ENCODE measurements at regions not wholly inside any gene's neighbourhood (a gene's known extent, or its start where the extent isn't known, plus 50 kb on each side); places are given as distances from the start of the nearest gene placed in this dataset.

GRCh38 chr2:114213808-114214207 lies 228.6 kb upstream of the DPP10 start:
- Histone ChIP-seq H2AFZ (ENCODE audit: low read depth, low read length) (no peak overlapping the region), H4K20me1 (ENCODE audit: insufficient read depth, low read length) (no peaks in the 10 kb centered on the region), H3K4me3 (ENCODE audit: insufficient read depth, low read depth, low read length) (no peak overlapping the region), H3K4me2 (ENCODE audit: low read length) (no peak overlapping the region), H3K79me2 (ENCODE audit: insufficient read depth, low read length) (no peaks in the 10 kb centered on the region), H3K27ac (ENCODE audit: low read depth, low read length) (no peak overlapping the region), H3K27me3 (ENCODE audit: insufficient read depth, low read length) (no peaks in the 10 kb centered on the region), H3K36me3 (ENCODE audit: insufficient read depth, low read length) (no peaks in the 10 kb centered on the region), H3K9me3 (ENCODE audit: insufficient read depth, low read depth, low read length) (peaks cover 3% of the 10 kb centered on the region), H3K4me1 (ENCODE audit: insufficient read depth, low read length) (no peaks in the 10 kb centered on the region), H3K9ac (ENCODE audit: low read length) (no peak overlapping the region)
- Mint-ChIP-seq H3K9me3 (ENCODE audit: unreplicated experiment) (peaks cover 1% of the 10 kb centered on the region), H3K4me1 (ENCODE audit: low read depth, unreplicated experiment) (no peaks in the 10 kb centered on the region), H3K4me3 (ENCODE audit: unreplicated experiment) (no peak overlapping the region), H3K27me3 (ENCODE audit: low read depth, unreplicated experiment) (no peaks in the 10 kb centered on the region), H3K27ac (ENCODE audit: unreplicated experiment) (no peak overlapping the region), H3K36me3 (ENCODE audit: low read depth, unreplicated experiment) (no peaks in the 10 kb centered on the region)
- FAIRE-seq (no peak), DNase-seq (ENCODE audit: low read depth) (no peak)
- TF ChIP-seq EZH2 (IDR thresholded peaks at IDR 0.05; ENCODE audit: insufficient read depth, low read length), result no peak
- TF ChIP-seq CTCF (IDR thresholded peaks at IDR 0.05; ENCODE audit: insufficient read depth, low read depth, low read length), result no peak

DNA sequence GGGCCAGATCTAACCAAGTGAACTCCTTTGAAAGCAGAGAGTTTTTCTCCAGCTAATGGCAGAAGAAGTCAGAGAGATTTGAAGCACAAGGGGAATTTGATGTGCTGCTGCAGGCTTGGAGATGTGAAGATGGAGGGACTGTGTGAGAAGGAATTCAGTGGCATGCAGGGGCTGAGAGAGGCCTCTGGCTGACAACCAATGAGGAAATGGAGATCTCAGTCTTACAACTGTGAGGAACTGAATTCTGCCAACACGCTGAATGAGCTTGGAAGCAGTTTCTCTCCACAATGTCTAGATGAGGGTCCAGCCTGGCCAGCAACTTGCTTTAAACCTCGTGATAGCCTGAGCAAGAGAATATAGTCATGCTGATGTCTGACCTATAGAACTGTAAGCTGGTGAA lies 224.1 kb upstream of the DPP10 start:
- no peak for DNase-seq (ENCODE audit: low read depth)
- Histone ChIP-seq H3K4me3 (ENCODE audit: insufficient read depth, low read depth, low read length) (no peak overlapping the region), H3K27me3 (ENCODE audit: insufficient read depth, low read length) (no peaks in the 10 kb centered on the region), H3K79me2 (ENCODE audit: insufficient read depth, low read length) (no peaks in the 10 kb centered on the region), H3K36me3 (ENCODE audit: insufficient read depth, low read length) (no peaks in the 10 kb centered on the region), H2AFZ (ENCODE audit: low read depth, low read length) (no peak overlapping the region), H3K27ac (ENCODE audit: low read depth, low read length) (no peak overlapping the region), H3K4me2 (ENCODE audit: low read length) (no peak overlapping the region), H4K20me1 (ENCODE audit: insufficient read depth, low read length) (no peaks in the 10 kb centered on the region), H3K9ac (ENCODE audit: low read length) (no peak overlapping the region), H3K9me3 (ENCODE audit: insufficient read depth, low read depth, low read length) (peaks cover 3% of the 10 kb centered on the region), H3K4me1 (ENCODE audit: insufficient read depth, low read length) (no peaks in the 10 kb centered on the region)
- Mint-ChIP-seq H3K4me3 (ENCODE audit: unreplicated experiment) (no peak overlapping the region), H3K27me3 (ENCODE audit: low read depth, unreplicated experiment) (no peaks in the 10 kb centered on the region), H3K4me1 (ENCODE audit: low read depth, unreplicated experiment) (no peaks in the 10 kb centered on the region), H3K9me3 (ENCODE audit: unreplicated experiment) (no peaks in the 10 kb centered on the region), H3K27ac (ENCODE audit: unreplicated experiment) (no peak overlapping the region), H3K36me3 (ENCODE audit: low read depth, unreplicated experiment) (no peaks in the 10 kb centered on the region)
- no peak for TF ChIP-seq CTCF (IDR thresholded peaks at IDR 0.05; ENCODE audit: insufficient read depth, low read depth, low read length)
- TF ChIP-seq EZH2 (IDR thresholded peaks at IDR 0.05; ENCODE audit: insufficient read depth, low read length), result no peak
- FAIRE-seq, result no peak

DNA sequence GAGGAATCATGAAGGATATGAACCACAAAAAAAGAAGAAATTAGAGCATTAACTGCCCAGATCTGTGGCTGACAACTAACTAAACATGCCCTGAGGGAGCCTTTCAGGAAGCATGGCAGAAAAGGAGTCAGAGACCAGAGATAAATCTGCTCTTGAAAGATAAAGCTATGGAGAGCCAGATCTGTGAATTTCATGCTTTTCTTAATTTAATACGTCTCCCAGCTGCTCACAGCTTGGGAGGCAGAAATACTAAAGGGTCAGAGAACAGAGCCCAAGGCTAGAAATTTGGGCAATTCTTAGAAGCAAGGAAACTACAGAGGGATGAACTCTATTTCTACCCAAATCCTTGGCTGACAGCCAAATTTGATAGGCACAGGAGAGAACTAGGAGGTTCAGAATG lies 223.0 kb upstream of the DPP10 start:
- Histone ChIP-seq H3K27me3 (ENCODE audit: insufficient read depth, low read length) (no peaks in the 10 kb centered on the region), H3K4me2 (ENCODE audit: low read length) (no peak overlapping the region), H3K9me3 (ENCODE audit: insufficient read depth, low read depth, low read length) (peaks cover 1% of the 10 kb centered on the region), H3K36me3 (ENCODE audit: insufficient read depth, low read length) (no peaks in the 10 kb centered on the region), H3K27ac (ENCODE audit: low read depth, low read length) (no peak overlapping the region), H2AFZ (ENCODE audit: low read depth, low read length) (no peak overlapping the region), H3K79me2 (ENCODE audit: insufficient read depth, low read length) (no peaks in the 10 kb centered on the region), H4K20me1 (ENCODE audit: insufficient read depth, low read length) (no peaks in the 10 kb centered on the region), H3K4me3 (ENCODE audit: insufficient read depth, low read depth, low read length) (no peak overlapping the region), H3K9ac (ENCODE audit: low read length) (no peak overlapping the region), H3K4me1 (ENCODE audit: insufficient read depth, low read length) (no peaks in the 10 kb centered on the region)
- Mint-ChIP-seq H3K9me3 (ENCODE audit: unreplicated experiment) (no peaks in the 10 kb centered on the region), H3K27me3 (ENCODE audit: low read depth, unreplicated experiment) (no peaks in the 10 kb centered on the region), H3K4me1 (ENCODE audit: low read depth, unreplicated experiment) (no peaks in the 10 kb centered on the region), H3K27ac (ENCODE audit: unreplicated experiment) (no peak overlapping the region), H3K36me3 (ENCODE audit: low read depth, unreplicated experiment) (no peaks in the 10 kb centered on the region), H3K4me3 (ENCODE audit: unreplicated experiment) (no peak overlapping the region)
- TF ChIP-seq EZH2 (IDR thresholded peaks at IDR 0.05; ENCODE audit: insufficient read depth, low read length) (no peak), CTCF (IDR thresholded peaks at IDR 0.05; ENCODE audit: insufficient read depth, low read depth, low read length) (no peak)
- FAIRE-seq (no peak), DNase-seq (ENCODE audit: low read depth) (no peak)
